ENCODE measurements at regions not wholly inside any gene's neighbourhood (a gene's known extent, or its start where the extent isn't known, plus 50 kb on each side); places are given as distances from the start of the nearest gene placed in this dataset.

DNA sequence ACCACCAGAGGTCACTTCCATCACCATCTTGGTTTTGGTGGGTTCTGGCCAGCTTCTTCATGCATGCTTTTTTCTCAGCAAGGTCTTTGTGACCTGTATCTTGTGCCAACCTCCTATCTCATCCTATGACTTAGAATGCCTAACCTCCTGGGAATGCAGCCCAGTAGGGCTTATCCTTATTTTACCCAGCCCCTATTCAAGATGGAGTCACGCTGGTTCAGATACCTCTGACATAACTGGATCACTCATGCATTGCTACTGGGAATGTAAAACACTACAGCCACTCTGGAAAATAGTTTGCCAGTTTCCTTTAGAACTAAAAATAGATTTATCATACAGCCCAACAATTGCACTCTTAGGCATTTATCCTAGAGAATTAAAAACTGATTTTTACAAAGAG is 219.2 kb downstream of the IRS1 start:
- TF ChIP-seq, protein P1, sequence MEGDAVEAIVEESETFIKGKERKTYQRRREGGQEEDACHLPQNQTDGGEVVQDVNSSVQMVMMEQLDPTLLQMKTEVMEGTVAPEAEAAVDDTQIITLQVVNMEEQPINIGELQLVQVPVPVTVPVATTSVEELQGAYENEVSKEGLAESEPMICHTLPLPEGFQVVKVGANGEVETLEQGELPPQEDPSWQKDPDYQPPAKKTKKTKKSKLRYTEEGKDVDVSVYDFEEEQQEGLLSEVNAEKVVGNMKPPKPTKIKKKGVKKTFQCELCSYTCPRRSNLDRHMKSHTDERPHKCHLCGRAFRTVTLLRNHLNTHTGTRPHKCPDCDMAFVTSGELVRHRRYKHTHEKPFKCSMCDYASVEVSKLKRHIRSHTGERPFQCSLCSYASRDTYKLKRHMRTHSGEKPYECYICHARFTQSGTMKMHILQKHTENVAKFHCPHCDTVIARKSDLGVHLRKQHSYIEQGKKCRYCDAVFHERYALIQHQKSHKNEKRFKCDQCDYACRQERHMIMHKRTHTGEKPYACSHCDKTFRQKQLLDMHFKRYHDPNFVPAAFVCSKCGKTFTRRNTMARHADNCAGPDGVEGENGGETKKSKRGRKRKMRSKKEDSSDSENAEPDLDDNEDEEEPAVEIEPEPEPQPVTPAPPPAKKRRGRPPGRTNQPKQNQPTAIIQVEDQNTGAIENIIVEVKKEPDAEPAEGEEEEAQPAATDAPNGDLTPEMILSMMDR (conservative IDR thresholded peaks at IDR 0.05): no peak
- no peak for TF ChIP-seq ZFX (IDR thresholded peaks at IDR 0.05)
